Nephron progenitor cell (in vitro differentiated cells): ENCODE measurements at regions not wholly inside any gene's neighbourhood (a gene's known extent, or its start where the extent isn't known, plus 50 kb on each side); places are given as distances from the start of the nearest gene placed in this dataset.

Experiments used
- DNase-seq: peaks from one replicate; pipeline ENCODE4 v3.0.0; 2021
- H3K27ac Mint-ChIP-seq: 2 replicates; pipeline ENCODE4 v1.8.0; 2021; ENCODE audit warnings: mild to moderate bottlenecking, moderate library complexity, mixed read lengths
- H3K27me3 Mint-ChIP-seq: 2 replicates; pipeline ENCODE4 v1.8.0; 2021; ENCODE audit warnings: mild to moderate bottlenecking, low read depth, mixed read lengths; ENCODE audit not compliant: poor library complexity
- H3K36me3 Mint-ChIP-seq: 2 replicates; pipeline ENCODE4 v1.8.0; 2021; ENCODE audit warnings: low read depth, mixed read lengths
- H3K4me1 Mint-ChIP-seq: 2 replicates; pipeline ENCODE4 v1.8.0; 2021; ENCODE audit warnings: mixed read lengths
- H3K4me3 Mint-ChIP-seq: 2 replicates; pipeline ENCODE4 v1.8.0; 2021; ENCODE audit warnings: mild to moderate bottlenecking, moderate library complexity, mixed read lengths
- H3K9me3 Mint-ChIP-seq: 2 replicates; pipeline ENCODE4 v1.8.0; 2021; ENCODE audit warnings: mild to moderate bottlenecking, moderate library complexity, mixed read lengths
- CTCF ChIP-seq: fragments of 200-600 bp; sonication (generic); IDR thresholded peaks from 2 replicates; pipeline ENCODE4 v1.5.0; 2021; ENCODE audit warnings: antibody characterized with exemption

GRCh38 chr11:69880041-69880825, 61.0 kb upstream of the FGF3 start:
- Mint-ChIP-seq H3K27ac (no peak overlapping the region), H3K27me3 (peaks cover 3% of the 10 kb centered on the region), H3K36me3 (no peaks in the 10 kb centered on the region), H3K4me1 (peaks cover 29% of the 10 kb centered on the region), H3K9me3 (peaks cover 6% of the 10 kb centered on the region), H3K4me3 (no peak overlapping the region)
- TF ChIP-seq CTCF = no peak
- no peak for DNase-seq

- no peak for DNase-seq
- H3K9me3 Mint-ChIP-seq = peaks cover 6% of the 10 kb centered on the region
- peaks cover 4% of the 10 kb centered on the region for H3K27me3 Mint-ChIP-seq
- no peak overlapping the region for H3K4me3 Mint-ChIP-seq
- no peak overlapping the region for H3K27ac Mint-ChIP-seq
- no peaks in the 10 kb centered on the region for H3K36me3 Mint-ChIP-seq
- TF ChIP-seq CTCF = no peak
- H3K4me1 Mint-ChIP-seq = peaks cover 23% of the 10 kb centered on the region
Measured at GRCh38 chr11:69880826-69881445, 61.7 kb upstream of the FGF3 start.

GRCh38 chr11:69881467-69882269, 62.5 kb upstream of the FGF3 start:
- Mint-ChIP-seq H3K36me3 (no peaks in the 10 kb centered on the region), H3K9me3 (no peaks in the 10 kb centered on the region), H3K4me3 (no peak overlapping the region), H3K27me3 (peaks cover 5% of the 10 kb centered on the region), H3K4me1 (peaks cover 16% of the 10 kb centered on the region), H3K27ac (no peak overlapping the region)
- DNase-seq = peak; percentile 57
- TF ChIP-seq CTCF = peak; percentile 29

GRCh38 chr11:69882270-69882608, 63.0 kb upstream of the FGF3 start:
- peaks cover 5% of the 10 kb centered on the region for H3K27me3 Mint-ChIP-seq
- no peak for DNase-seq
- H3K4me1 Mint-ChIP-seq = peaks cover 14% of the 10 kb centered on the region
- H3K4me3 Mint-ChIP-seq = no peak overlapping the region
- TF ChIP-seq CTCF = no peak
- no peaks in the 10 kb centered on the region for H3K36me3 Mint-ChIP-seq
- no peak overlapping the region for H3K27ac Mint-ChIP-seq
- no peaks in the 10 kb centered on the region for H3K9me3 Mint-ChIP-seq

- H3K36me3 Mint-ChIP-seq = no peaks in the 10 kb centered on the region
- no peak for DNase-seq
- H3K27me3 Mint-ChIP-seq = peaks cover 5% of the 10 kb centered on the region
- TF ChIP-seq CTCF = no peak
- no peaks in the 10 kb centered on the region for H3K9me3 Mint-ChIP-seq
- peaks cover 12% of the 10 kb centered on the region for H3K4me1 Mint-ChIP-seq
- H3K27ac Mint-ChIP-seq = no peak overlapping the region
- H3K4me3 Mint-ChIP-seq = no peak overlapping the region
Measured at GRCh38 chr11:69883292-69884255, 64.4 kb upstream of the FGF3 start.
